Stimulated activated CD8-positive, alpha-beta memory T cell treated with anti-CD3 and anti-CD28 coated beads, Interleukin-7, amount 100 ng/mL, for 24 hours (primary cell): ENCODE measurements at regions not wholly inside any gene's neighbourhood (a gene's known extent, or its start where the extent isn't known, plus 50 kb on each side); places are given as distances from the start of the nearest gene placed in this dataset.

Experiments used
- DNase-seq: peaks from one replicate; pipeline ENCODE4 v3.0.0-alpha.2; 2020; ENCODE audit warnings: low read depth

- no peak for DNase-seq
Measured at GRCh38 chr6:21997119-21998037, 299.5 kb downstream of the PRL start.

- no peak for DNase-seq
Measured at GRCh38 chr6:21998582-21998981, 298.3 kb downstream of the PRL start.

- DNase-seq = no peak
Measured at GRCh38 chr6:21999012-21999528, 297.8 kb downstream of the PRL start.

GRCh38 chr6:21999741-22000140 lies 297.1 kb downstream of the PRL start:
- DNase-seq = no peak

GRCh38 chr6:22001396-22002027 lies 295.3 kb downstream of the PRL start:
- DNase-seq = no peak

GRCh38 chr6:22003287-22003686 lies 293.5 kb downstream of the PRL start:
- DNase-seq = no peak

GRCh38 chr6:22006795-22007194 lies 290.0 kb downstream of the PRL start:
- no peak for DNase-seq

GRCh38 chr6:22007469-22007868 lies 289.4 kb downstream of the PRL start:
- no peak for DNase-seq

- no peak for DNase-seq
Measured at GRCh38 chr6:22008248-22008836, 288.5 kb downstream of the PRL start.

- no peak for DNase-seq
Measured at GRCh38 chr6:22010102-22010501, 286.7 kb downstream of the PRL start.

- no peak for DNase-seq
Measured at GRCh38 chr6:22015216-22015615, 281.6 kb downstream of the PRL start.

- DNase-seq = no peak
Measured at GRCh38 chr6:22015944-22016343, 280.9 kb downstream of the PRL start.

- DNase-seq = no peak
Measured at GRCh38 chr6:22017272-22017671, 279.6 kb downstream of the PRL start.

GRCh38 chr6:22017766-22018165 lies 279.1 kb downstream of the PRL start:
- no peak for DNase-seq

- DNase-seq = no peak
Measured at GRCh38 chr6:22019857-22020256, 277.0 kb downstream of the PRL start.

- no peak for DNase-seq
Measured at GRCh38 chr6:22020299-22021003, 276.4 kb downstream of the PRL start.

GRCh38 chr6:22021966-22022365 lies 274.9 kb downstream of the PRL start:
- DNase-seq = no peak

- DNase-seq = no peak
Measured at GRCh38 chr6:22023937-22024336, 272.9 kb downstream of the PRL start.

GRCh38 chr6:22024973-22025467 lies 271.8 kb downstream of the PRL start:
- DNase-seq = no peak

- no peak for DNase-seq
Measured at GRCh38 chr6:22025468-22026163, 271.2 kb downstream of the PRL start.

GRCh38 chr6:22026164-22026678 lies 270.6 kb downstream of the PRL start:
- DNase-seq = no peak
